ENCODE measurements at regions not wholly inside any gene's neighbourhood (a gene's known extent, or its start where the extent isn't known, plus 50 kb on each side); places are given as distances from the start of the nearest gene placed in this dataset.

DNA sequence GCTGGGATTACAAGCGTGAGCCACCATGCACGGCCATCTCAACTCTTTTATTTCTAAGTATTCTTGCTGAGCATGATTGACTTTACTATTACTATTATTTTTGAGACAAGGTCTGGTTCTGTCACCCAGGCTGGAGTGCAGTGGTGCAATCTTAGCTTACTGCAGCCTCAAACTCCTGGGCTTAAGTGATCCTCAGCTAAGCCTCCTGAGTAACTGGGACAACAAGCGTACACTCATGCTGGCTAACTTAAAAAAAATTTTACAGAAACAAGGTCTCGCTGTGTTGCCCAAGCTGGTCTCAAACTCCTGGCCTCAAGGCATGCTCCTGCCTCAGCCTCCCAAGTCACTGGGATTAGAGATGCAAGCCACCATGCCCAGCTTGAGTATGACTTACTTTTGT is 443.7 kb downstream of the ARHGEF28 start:
- Histone ChIP-seq H3K36me3 (replicated peaks; ENCODE audit: control insufficient read depth, insufficient read depth, low read length) (no peaks in the 10 kb centered on the region), H3K27me3 (ENCODE audit: control insufficient read depth, insufficient read depth, low read length) (no peaks in the 10 kb centered on the region), H3K4me3 (ENCODE audit: insufficient read depth, low read depth, low read length) (no peak overlapping the region)
- DNase-seq, result no peak

DNA sequence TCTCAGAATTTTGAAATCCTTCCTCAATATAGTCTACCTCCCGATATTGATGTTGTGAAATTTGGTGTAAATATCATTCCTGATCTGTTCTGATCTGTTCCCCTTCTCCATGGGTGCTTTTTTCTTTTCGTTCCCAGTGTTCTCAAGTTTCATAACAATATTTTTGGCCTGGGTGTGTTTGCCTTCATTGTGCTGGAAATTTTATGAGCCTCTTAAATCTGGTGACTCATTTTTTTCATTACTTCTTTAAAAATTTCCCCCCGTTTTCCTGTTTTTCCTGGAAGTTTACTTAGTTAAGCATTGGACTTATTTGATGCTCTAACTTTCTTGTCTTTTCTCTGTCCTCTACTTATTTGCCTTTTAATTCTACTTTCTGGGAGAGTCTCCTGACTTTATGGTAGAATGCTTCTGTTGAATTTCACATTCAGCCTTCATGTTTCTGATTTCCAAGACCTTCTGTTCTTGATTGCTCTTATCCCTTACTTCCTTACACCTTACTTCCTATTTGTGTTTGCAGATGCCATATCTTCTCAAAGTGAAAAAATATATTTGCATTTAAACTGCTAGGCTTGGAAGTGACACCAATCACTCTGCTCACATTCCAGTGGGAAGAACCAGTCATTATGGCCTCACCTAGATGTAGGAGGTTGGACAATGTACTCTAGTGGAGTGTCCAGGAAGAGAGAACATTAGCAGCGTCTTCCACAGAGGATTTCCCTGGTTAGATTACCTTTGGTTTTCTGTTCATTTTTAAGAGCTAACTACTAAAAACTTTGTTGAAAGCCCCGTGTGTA is 441.9 kb downstream of the ARHGEF28 start:
- no peaks in the 10 kb centered on the region for H3K36me3 ChIP-seq (replicated peaks; ENCODE audit: control insufficient read depth, insufficient read depth, low read length)
- H3K27me3 ChIP-seq (ENCODE audit: control insufficient read depth, insufficient read depth, low read length), result no peaks in the 10 kb centered on the region
- no peak for DNase-seq
- no peak overlapping the region for H3K4me3 ChIP-seq (ENCODE audit: insufficient read depth, low read depth, low read length)

DNA sequence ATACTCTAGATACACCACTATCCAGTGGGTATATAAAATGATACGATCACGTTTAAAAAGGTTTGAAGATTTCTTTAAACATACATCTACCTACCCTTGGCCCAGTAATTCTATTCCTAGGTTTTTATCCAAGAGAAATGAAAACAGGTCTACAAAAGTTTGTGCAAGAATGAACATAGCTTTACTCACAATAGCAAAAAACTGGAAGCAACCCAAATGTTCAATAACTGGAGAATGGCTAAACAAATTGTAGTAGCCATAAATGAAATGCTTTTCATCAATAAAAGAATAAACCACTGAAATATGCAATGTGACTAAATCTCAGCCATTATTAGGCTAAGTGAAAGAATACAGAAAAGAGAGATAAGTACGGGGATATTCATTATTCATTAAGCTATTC is 438.9 kb downstream of the ARHGEF28 start:
- H3K4me3 ChIP-seq (ENCODE audit: insufficient read depth, low read depth, low read length), result no peak overlapping the region
- H3K27me3 ChIP-seq (ENCODE audit: control insufficient read depth, insufficient read depth, low read length), result no peaks in the 10 kb centered on the region
- H3K36me3 ChIP-seq (replicated peaks; ENCODE audit: control insufficient read depth, insufficient read depth, low read length), result no peaks in the 10 kb centered on the region
- DNase-seq, result no peak

DNA sequence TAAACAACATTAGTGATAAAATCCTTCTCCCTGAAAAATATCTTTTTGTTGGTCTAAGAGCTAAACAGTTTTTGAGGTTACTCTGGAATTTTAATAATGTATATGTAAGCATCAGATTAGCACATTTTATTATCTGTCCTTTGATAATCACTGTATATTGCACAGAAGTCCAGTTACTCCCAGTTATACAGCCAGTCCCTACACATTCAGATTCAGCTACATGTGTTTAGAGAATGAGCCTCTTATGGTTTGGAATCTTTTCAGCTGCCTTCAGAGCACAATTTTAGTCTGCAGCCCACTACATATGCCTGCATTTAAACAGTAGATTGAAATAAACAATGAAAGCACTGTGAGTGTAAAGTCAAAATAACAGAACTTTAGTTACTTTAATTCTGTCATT is 438.2 kb downstream of the ARHGEF28 start:
- Histone ChIP-seq H3K27me3 (ENCODE audit: control insufficient read depth, insufficient read depth, low read length) (no peaks in the 10 kb centered on the region), H3K36me3 (replicated peaks; ENCODE audit: control insufficient read depth, insufficient read depth, low read length) (no peaks in the 10 kb centered on the region), H3K4me3 (ENCODE audit: insufficient read depth, low read depth, low read length) (no peak overlapping the region)
- DNase-seq, result no peak

DNA sequence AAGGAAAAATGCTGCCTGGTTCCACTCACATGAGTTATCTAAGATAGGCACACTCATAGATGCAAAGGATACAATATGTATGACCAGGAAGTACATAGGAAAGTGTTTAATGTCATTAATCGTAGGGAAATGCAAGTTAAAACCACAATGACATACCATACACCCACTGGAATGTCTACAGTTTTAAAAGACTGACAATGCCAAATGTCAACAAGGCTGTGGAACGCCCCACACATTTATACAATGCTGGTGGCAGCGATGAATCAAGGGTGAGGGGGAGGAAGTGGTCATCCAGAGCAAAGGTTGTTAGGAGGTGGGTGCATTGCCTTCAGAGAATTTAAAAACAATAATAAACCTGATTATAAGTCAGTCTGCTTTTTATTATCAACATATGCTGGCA is 437.8 kb downstream of the ARHGEF28 start:
- no peaks in the 10 kb centered on the region for H3K27me3 ChIP-seq (ENCODE audit: control insufficient read depth, insufficient read depth, low read length)
- H3K4me3 ChIP-seq (ENCODE audit: insufficient read depth, low read depth, low read length), result no peak overlapping the region
- DNase-seq, result no peak
- no peaks in the 10 kb centered on the region for H3K36me3 ChIP-seq (replicated peaks; ENCODE audit: control insufficient read depth, insufficient read depth, low read length)

DNA sequence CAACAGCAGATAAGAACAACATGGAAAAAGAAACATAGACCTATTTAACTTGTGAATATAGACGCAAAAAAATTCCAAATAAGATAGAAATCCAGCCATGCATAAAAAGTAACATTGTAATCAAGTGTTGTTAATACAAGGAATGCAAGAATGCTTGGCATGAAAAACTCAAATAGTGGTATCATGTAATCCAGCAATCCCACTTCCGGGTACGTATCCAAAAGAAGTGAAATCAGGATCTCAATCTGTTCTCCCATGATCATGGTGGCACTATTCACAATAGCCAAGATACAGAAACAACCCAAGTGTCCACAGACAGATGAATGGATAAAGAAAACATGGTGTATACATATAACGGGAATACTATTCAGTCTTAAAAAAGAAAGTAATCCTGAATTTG is 437.4 kb downstream of the ARHGEF28 start:
- Histone ChIP-seq H3K36me3 (replicated peaks; ENCODE audit: control insufficient read depth, insufficient read depth, low read length) (no peaks in the 10 kb centered on the region), H3K27me3 (ENCODE audit: control insufficient read depth, insufficient read depth, low read length) (no peaks in the 10 kb centered on the region), H3K4me3 (ENCODE audit: insufficient read depth, low read depth, low read length) (no peak overlapping the region)
- DNase-seq, result no peak

DNA sequence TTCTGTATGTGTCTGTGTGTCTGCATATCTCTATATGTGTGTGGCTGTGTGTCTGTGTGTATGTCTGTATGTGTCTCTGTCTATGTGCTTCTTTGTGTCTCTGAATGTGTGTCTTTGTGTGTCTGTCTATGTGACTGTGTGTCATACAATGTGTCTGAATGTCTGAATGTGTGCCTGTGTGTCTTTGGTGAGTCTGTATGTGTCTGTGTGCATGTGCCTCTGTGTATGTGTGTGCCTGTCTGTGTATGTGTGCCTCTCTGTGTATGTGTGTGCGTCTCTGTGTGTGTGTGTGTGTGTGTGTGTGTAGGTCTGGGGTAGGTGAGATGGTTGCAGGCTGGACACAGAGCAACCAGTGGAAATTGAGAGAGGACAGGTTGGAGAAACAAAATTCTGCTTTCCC is 435.3 kb downstream of the ARHGEF28 start:
- no peak overlapping the region for H3K4me3 ChIP-seq (ENCODE audit: insufficient read depth, low read depth, low read length)
- H3K27me3 ChIP-seq (ENCODE audit: control insufficient read depth, insufficient read depth, low read length), result no peaks in the 10 kb centered on the region
- no peaks in the 10 kb centered on the region for H3K36me3 ChIP-seq (replicated peaks; ENCODE audit: control insufficient read depth, insufficient read depth, low read length)
- DNase-seq, result no peak

DNA sequence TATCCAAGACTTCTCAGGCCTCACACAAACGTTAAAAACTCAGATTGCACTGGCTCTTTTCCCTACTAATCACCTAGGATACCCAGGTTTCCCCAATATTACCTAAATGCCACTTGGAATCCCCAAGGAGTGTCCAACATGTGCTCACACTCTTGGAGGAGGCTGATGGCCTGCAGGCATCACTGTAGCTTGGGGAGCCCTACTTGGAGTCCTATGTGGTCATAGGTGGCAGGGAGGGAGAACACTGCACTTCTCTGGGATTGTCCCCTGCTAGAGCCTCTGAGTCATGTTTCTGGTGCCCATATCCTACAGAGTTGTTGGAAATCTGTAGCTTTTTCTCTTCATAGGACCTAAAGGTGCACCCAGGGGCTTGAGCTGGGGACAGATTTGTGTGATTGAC is 433.7 kb downstream of the ARHGEF28 start:
- Histone ChIP-seq H3K36me3 (replicated peaks; ENCODE audit: control insufficient read depth, insufficient read depth, low read length) (no peaks in the 10 kb centered on the region), H3K4me3 (ENCODE audit: insufficient read depth, low read depth, low read length) (no peak overlapping the region), H3K27me3 (ENCODE audit: control insufficient read depth, insufficient read depth, low read length) (no peaks in the 10 kb centered on the region)
- DNase-seq, result no peak

DNA sequence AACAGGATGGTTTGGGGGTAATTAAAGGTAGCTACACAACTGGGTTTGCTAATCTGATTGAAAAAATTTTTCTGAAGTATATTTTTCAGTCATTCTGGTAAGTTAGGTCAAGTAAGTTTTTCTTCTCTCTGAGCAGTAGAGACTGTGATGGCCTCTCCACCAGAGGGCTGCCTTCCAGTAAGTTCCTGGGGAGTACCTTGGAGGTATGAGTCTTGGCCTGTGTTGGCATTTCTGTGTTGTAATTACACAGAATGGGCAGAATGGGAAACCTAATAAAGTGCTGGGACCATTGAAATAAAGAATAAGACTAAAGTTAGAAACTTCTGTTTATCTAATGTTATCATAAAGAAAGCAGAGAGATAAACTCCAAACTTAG is 430.8 kb downstream of the ARHGEF28 start:
- no peaks in the 10 kb centered on the region for H3K27me3 ChIP-seq (ENCODE audit: control insufficient read depth, insufficient read depth, low read length)
- DNase-seq, result peak; percentile 10

DNA sequence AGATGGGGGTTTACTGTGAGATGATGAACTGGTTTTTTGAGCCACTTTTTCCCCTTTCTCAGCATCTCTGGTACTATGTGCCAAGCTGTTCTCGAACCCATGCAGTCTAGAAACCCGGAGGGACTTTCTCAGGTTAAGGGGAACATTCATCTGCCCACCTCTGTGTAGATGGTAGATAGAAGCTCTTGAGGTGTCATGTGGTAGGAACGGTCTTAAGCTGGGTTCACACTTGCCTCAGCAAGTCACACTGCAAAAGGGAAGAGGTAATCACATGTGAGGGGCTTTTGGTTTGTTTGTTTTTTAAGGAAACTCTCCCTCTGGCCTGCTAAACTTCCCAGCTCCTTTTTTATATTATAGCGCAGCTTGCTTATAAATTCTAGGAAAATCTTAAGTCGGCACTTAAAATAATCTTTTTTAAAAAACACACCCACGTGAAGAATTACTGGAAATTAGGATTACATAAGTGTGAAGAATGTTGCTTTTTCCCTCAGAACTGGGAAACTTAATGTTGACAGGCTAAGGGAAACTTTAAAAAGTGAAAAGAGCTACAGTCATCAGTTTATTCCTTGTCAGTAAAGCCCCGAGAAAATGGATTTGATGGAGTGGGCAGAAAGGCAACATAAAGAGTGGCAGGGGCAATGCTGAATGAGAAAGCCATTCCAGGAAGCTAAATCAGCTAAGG is 430.3 kb downstream of the ARHGEF28 start:
- H3K4me3 ChIP-seq (ENCODE audit: insufficient read depth, low read depth, low read length), result no peak overlapping the region
- H3K27me3 ChIP-seq (ENCODE audit: control insufficient read depth, insufficient read depth, low read length), result no peaks in the 10 kb centered on the region
- H3K36me3 ChIP-seq (replicated peaks; ENCODE audit: control insufficient read depth, insufficient read depth, low read length), result no peaks in the 10 kb centered on the region
- DNase-seq, result no peak

More for the DNA sequence above, 430.8 kb downstream of the ARHGEF28 start:
- Histone ChIP-seq H3K4me3 (ENCODE audit: insufficient read depth, low read depth, low read length) (no peak overlapping the region), H3K36me3 (replicated peaks; ENCODE audit: control insufficient read depth, insufficient read depth, low read length) (no peaks in the 10 kb centered on the region)

DNA sequence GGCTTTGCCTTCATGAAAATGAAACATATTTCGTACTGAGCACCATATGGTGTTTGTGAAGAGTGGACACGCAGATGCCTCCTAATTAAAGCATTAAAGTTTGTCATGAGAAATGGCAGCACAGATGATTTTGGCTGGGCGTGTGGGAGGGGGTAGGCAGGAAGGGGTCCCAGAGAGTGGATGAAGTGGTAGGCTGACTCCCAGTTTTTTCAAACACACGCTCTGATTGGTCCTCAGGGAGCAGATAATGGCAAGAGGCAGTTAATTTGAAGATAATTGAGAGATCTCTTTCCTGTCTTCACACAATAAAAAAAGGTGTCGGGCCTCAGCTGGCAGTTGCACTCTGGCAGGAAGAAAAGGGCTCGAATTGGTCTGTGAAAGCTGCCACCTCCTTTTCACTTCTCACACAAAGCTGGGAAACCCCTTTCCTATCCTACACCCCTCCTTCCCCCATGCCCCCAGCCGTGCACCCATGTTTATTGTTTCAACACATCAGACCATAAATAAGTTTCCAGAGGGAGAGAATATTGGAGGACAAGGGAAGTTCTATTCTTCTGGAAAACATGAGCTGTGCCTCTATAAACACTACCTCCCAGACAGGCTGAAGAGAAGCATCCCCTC is 429.6 kb downstream of the ARHGEF28 start:
- Histone ChIP-seq H3K36me3 (replicated peaks; ENCODE audit: control insufficient read depth, insufficient read depth, low read length) (no peaks in the 10 kb centered on the region), H3K4me3 (ENCODE audit: insufficient read depth, low read depth, low read length) (no peak overlapping the region), H3K27me3 (ENCODE audit: control insufficient read depth, insufficient read depth, low read length) (no peaks in the 10 kb centered on the region)
- no peak for DNase-seq

DNA sequence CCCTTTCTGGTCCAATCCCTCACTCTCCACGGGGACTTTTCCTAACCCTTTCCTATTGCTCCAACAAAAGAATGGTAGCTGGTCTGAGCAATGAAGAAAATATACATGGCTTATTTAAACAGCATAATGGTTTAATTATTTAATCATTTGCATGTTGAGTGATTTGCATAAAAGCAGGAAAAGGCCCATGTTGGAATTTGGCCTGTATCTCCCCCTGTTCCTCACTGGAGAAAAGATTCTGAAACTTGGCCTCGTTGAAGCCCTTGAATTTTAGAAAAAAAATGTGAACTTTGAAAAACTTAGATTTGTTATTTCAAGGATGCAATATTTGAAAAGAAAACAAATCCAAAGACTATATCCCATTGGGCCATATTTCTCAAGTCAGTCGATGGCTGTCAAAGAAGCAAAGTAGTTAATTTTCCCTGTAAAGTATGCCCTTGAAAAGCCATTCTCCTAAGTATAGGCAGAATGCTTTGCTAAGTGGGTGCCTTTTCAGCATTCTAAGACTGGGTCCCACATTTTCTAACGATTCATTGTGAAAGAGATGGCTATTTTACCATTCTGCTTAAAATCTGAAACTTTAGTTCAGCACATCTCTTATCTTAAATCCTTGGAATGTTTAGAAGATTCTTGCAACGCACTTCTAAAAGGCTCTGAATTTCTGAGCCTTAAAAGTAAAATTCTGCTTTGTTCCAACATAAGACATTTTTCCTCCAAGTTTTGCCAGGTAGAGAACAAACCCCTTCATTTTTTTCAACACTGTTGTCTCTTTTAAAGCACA is 428.8 kb downstream of the ARHGEF28 start:
- no peak for DNase-seq
- no peaks in the 10 kb centered on the region for H3K27me3 ChIP-seq (ENCODE audit: control insufficient read depth, insufficient read depth, low read length)
- H3K4me3 ChIP-seq (ENCODE audit: insufficient read depth, low read depth, low read length), result no peak overlapping the region
- H3K36me3 ChIP-seq (replicated peaks; ENCODE audit: control insufficient read depth, insufficient read depth, low read length), result no peaks in the 10 kb centered on the region

DNA sequence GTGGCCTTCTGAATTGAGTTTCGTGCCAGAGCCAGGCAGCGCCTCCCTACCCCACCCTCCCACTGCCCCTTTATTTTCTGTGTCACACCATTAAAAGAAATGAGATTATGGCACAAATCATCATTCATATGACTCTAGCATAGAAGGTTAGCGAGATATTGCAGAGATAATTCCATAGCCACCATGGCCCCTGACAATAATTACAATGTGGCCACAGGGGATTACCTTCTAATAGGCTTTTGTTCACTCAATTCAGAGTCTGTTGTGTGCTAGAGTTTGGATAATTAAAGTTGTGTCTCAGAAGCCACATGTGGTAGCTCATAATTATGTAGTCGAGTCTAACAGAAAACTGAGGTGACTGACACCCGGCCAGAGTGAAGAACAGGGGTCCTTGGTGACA is 428.1 kb downstream of the ARHGEF28 start:
- Histone ChIP-seq H3K27me3 (ENCODE audit: control insufficient read depth, insufficient read depth, low read length) (no peaks in the 10 kb centered on the region), H3K4me3 (ENCODE audit: insufficient read depth, low read depth, low read length) (no peak overlapping the region), H3K36me3 (replicated peaks; ENCODE audit: control insufficient read depth, insufficient read depth, low read length) (no peaks in the 10 kb centered on the region)
- DNase-seq, result no peak

DNA sequence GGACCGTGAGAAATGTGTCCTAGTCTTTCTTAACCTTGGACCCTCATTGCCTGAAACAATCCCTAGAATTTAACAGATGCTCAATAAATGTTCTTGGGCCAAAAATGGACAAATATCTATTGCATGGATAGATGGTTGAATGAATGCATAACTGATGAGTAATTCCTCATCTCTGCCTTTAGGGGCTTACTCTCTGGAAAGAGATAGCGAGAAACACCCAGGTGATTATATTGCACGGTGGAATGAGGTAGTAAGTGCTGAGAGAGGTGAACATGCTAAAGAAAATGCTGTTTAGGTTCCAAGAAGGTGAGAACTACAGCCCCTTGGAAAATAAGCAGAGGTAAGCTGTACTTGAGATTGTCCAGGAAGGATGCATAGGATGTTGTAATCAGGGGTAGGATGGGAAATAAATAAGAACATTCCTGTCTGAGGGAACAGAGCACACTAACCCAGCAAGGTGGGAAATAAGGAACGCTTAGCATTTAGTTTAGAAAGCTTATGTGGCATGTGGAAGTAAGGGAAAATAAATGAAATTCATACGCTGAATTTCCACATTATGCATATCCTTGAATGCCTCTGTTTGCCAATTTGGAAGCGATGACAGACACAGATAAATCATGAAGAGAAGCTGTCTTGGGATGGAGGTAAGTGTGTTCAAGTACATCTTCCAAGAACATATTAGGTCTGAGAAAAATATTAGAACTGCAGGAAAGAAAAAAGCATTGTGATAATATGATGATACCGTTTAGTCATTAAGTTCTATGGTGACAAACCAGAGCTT is 426.6 kb downstream of the ARHGEF28 start:
- no peak for DNase-seq
- H3K36me3 ChIP-seq (replicated peaks; ENCODE audit: control insufficient read depth, insufficient read depth, low read length), result no peaks in the 10 kb centered on the region
- no peak overlapping the region for H3K4me3 ChIP-seq (ENCODE audit: insufficient read depth, low read depth, low read length)
- H3K27me3 ChIP-seq (ENCODE audit: control insufficient read depth, insufficient read depth, low read length), result no peaks in the 10 kb centered on the region
